Lower leg skin (tissue), 3 donors: ENCODE measurements at regions not wholly inside any gene's neighbourhood (a gene's known extent, or its start where the extent isn't known, plus 50 kb on each side); places are given as distances from the start of the nearest gene placed in this dataset.

ENCODE experiments used
- CTCF ChIP-seq, 3 donors: fragments of 450-650 bp; IDR thresholded peaks; one replicate each; pipeline ENCODE4 v1.5.1; 2016; ENCODE audit warnings: antibody characterized with exemption in 3 of 3, mild to moderate bottlenecking in 3 of 3, moderate library complexity in 2 of 3
- POLR2A ChIP-seq, 2 donors: fragments of 450-650 bp; IDR thresholded peaks; one replicate each; pipeline ENCODE4 v1.6.1; 2016 to 2017; ENCODE audit warnings: antibody characterized with exemption in 2 of 2, mild to moderate bottlenecking in 1 of 2, moderate library complexity in 1 of 2

- TF ChIP-seq CTCF (IDR thresholded peaks at IDR 0.05) (no peak), POLR2A (IDR thresholded peaks at IDR 0.05) (no peak)
Observed at GRCh38 chr9:1676771-1677170, 338.4 kb upstream of the SMARCA2 start.
